ENCODE measurements at regions not wholly inside any gene's neighbourhood (a gene's known extent, or its start where the extent isn't known, plus 50 kb on each side); places are given as distances from the start of the nearest gene placed in this dataset.
"Not testable (repeated sequence)": the region's sequence is repeated elsewhere in the genome, so short reads cannot be mapped to it uniquely, and the experiment has no call there.

DNA sequence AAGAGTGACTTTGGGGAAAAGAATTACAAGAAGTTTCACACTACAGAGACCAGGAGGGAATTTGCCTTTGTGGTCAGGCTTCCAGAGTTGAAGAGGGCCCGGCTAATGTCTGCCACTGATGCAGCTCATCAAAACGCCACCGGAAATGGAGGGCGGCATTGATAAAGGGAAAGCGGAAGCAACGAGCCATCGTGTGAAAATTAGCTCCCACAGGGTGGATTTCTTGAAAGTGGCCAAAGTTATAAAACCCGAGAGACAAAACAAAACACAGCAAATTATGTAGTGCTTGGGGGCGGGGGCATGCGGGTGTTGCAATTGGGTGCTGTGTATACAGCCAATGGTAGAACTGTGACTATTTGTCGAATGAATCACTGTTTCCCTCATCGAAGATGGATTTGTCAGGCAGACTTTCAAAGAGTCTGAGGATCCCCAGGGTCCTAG is 113.0 kb downstream of the ADAMTS15 start:
- H3K4me3 Mint-ChIP-seq = no peak overlapping the region
- no peaks in the 10 kb centered on the region for H3K4me1 Mint-ChIP-seq (ENCODE audit: low read depth)
- DNase-seq (no peak), ATAC-seq (no peak)
- no peaks in the 10 kb centered on the region for H3K36me3 Mint-ChIP-seq (ENCODE audit: insufficient read depth)
- peaks cover 4% of the 10 kb centered on the region for H3K9me3 Mint-ChIP-seq
- H3K27me3 Mint-ChIP-seq (ENCODE audit: low read depth) = no peaks in the 10 kb centered on the region

DNA sequence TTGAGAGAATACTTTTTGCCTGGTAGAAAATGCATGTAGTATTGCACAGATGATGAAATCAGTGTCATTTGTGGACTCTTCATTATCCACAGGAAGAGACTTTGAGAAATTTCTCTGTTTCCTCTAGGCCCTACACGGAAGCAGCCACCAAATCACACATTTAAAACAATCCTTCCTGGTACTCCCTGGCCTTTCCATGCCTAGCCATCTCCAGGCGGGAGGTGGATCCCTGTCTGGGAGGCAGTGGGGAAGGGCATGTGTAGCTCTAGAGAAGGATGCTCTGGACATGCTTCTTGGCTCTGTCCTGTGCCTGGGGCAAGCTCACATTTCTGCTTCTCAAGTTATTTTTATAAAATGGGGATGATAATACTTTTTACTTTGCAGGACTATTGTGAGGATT is 114.1 kb downstream of the ADAMTS15 start:
- no peak for DNase-seq
- Mint-ChIP-seq H3K4me1 (ENCODE audit: low read depth) (no peaks in the 10 kb centered on the region), H3K4me3 (no peak overlapping the region), H3K9me3 (peaks cover 4% of the 10 kb centered on the region), H3K27me3 (ENCODE audit: low read depth) (no peaks in the 10 kb centered on the region), H3K36me3 (ENCODE audit: insufficient read depth) (no peaks in the 10 kb centered on the region)
- no peak for ATAC-seq

DNA sequence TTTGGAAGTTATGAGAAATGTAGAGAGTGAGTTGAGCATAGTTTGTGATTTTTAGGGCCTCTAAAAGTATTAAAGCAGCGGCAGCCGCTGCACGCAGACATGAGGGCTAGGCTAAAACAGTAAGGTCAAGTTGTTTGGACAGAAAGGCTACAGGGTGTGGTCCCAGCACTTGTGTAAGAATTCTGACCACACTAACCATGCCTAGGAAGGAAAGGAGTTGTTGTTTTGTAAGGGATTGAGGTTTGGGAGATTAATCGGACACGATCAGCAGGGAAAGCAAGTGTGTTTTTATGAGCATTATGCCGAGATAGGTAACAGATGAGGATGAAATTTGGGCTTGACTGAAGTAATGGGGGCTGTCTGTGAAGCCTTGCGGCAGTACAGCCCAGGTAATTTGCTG is 117.9 kb downstream of the ADAMTS15 start:
- H3K9me3 Mint-ChIP-seq; ATAC-seq; DNase-seq; H3K36me3 Mint-ChIP-seq (ENCODE audit: insufficient read depth); H3K27me3 Mint-ChIP-seq (ENCODE audit: low read depth); H3K4me1 Mint-ChIP-seq (ENCODE audit: low read depth); H3K4me3 Mint-ChIP-seq: not testable (repeated sequence)

DNA sequence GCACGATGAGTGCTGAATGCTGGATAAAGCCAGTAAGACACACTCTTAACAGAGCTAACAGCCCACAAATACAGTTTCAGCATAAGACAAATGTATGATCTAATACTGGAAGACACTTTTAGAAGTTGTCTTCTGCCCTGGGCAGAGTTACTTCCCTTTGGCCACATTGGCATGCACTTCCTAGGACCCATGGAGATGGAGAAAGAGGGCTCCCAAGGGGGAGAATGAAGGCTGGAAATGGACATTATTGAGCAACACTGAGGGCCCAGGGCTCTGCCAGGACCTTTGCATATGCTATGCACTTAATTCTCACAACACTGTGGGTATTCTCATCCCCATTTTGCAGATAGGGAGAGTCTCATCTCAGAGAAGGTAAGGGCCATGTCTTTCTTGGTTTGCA is 123.1 kb downstream of the ADAMTS15 start:
- DNase-seq = no peak
- Mint-ChIP-seq H3K36me3 (ENCODE audit: insufficient read depth) (no peaks in the 10 kb centered on the region), H3K4me1 (ENCODE audit: low read depth) (no peaks in the 10 kb centered on the region), H3K27me3 (ENCODE audit: low read depth) (peaks cover 2% of the 10 kb centered on the region), H3K9me3 (no peaks in the 10 kb centered on the region), H3K4me3 (no peak overlapping the region)
- no peak for ATAC-seq

DNA sequence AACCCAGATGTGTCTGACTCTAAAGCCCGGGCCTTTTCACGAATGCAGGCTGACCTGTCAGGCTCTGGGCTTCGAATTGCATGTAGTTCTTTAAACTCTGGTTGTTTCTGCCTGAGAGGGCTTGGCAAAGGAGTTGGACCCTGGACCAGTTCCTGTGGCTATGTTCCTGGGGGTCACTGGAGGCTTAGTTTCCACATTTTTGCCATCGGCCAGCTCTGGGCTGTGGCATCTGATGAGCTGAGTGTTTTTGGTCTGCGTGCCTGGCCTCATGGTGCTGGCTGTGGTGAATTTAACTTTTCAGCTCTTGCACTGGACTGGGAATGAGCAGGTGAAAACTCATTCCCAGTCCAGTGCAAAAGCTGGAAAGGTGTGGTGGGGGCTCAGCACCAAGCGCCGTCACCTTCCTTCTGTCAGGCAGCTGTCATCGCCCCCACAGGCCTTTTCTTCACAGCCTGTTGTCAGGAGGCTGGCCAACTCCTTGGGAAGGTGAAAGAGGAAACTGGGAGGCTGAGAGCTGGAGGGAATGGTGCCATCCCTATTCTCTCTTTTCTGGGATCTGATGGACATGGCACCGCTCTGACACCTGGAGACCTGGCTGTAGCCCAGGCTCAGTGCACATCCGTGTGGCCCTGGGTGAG is 123.6 kb downstream of the ADAMTS15 start:
- Mint-ChIP-seq H3K36me3 (ENCODE audit: insufficient read depth) (no peaks in the 10 kb centered on the region), H3K4me3 (no peak overlapping the region), H3K4me1 (ENCODE audit: low read depth) (no peaks in the 10 kb centered on the region), H3K27me3 (ENCODE audit: low read depth) (peaks cover 2% of the 10 kb centered on the region), H3K9me3 (no peaks in the 10 kb centered on the region)
- ATAC-seq = no peak
- DNase-seq = no peak

DNA sequence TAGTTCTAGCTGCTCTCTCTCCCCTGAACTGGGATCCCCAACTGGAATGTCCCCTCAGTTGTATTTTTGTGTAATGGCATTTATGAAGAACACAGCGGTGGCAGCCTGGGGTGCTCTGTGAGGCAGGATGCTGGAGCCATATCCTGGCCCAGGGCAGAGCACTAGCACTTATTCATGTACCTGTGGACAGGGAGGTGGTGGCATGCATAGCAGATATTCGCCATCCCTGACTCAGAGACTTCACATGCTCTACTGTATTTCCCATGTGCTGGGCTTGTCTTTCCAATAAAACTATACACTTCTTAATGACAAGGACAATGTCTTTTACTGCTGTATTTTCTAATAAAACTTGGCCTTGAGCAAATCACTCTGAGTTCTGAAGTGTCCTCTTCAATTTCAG is 125.3 kb downstream of the ADAMTS15 start:
- no peaks in the 10 kb centered on the region for H3K9me3 Mint-ChIP-seq
- ATAC-seq = no peak
- H3K27me3 Mint-ChIP-seq (ENCODE audit: low read depth) = peaks cover 2% of the 10 kb centered on the region
- DNase-seq = no peak
- H3K4me1 Mint-ChIP-seq (ENCODE audit: low read depth) = no peaks in the 10 kb centered on the region
- H3K4me3 Mint-ChIP-seq = no peak overlapping the region
- no peaks in the 10 kb centered on the region for H3K36me3 Mint-ChIP-seq (ENCODE audit: insufficient read depth)

DNA sequence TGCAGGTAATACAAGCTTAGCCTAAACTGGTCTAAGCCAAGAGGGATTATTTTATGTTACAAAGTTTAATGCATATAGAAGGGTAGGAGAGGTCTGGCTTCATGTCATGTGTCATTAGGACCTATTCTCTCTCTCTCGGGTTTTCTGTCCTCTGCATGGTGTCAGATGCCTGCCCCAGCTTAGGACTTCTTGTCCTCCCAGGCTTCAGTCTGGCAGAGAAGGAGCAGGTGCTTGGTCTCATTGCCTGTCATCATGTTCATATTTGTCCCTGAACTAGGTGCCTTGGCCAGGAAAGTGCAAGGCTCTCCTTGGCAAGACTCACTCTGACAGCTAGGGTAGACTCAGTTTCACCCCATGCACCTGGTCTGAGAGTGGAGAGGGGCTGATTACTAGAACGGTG is 126.3 kb downstream of the ADAMTS15 start:
- H3K4me3 Mint-ChIP-seq = no peak overlapping the region
- ATAC-seq (no peak), DNase-seq (no peak)
- H3K27me3 Mint-ChIP-seq (ENCODE audit: low read depth) = peaks cover 2% of the 10 kb centered on the region
- H3K36me3 Mint-ChIP-seq (ENCODE audit: insufficient read depth) = no peaks in the 10 kb centered on the region
- H3K9me3 Mint-ChIP-seq = no peaks in the 10 kb centered on the region
- no peaks in the 10 kb centered on the region for H3K4me1 Mint-ChIP-seq (ENCODE audit: low read depth)

DNA sequence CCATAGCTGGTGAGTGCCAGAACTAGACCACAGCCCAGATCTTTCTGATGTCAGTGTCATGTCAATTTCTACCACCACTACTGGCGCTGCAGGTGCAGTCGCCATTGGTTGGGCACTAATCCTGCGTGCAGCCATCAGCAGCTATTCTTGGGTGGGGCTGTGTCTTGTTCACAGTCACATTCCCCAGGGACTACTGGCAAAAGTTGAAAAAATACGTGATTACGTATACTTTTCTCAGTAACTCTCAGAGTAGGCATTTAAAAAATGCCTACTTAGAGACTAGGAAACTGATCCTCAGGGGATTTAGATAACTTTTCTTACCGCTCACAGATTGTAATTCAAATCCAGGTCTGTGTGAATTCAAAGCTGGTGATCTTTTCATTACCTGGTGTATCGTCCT is 127.7 kb downstream of the ADAMTS15 start:
- DNase-seq (no peak), ATAC-seq (no peak)
- Mint-ChIP-seq H3K27me3 (ENCODE audit: low read depth) (peaks cover 2% of the 10 kb centered on the region), H3K36me3 (ENCODE audit: insufficient read depth) (no peaks in the 10 kb centered on the region), H3K4me1 (ENCODE audit: low read depth) (no peaks in the 10 kb centered on the region), H3K9me3 (no peaks in the 10 kb centered on the region), H3K4me3 (no peak overlapping the region)

DNA sequence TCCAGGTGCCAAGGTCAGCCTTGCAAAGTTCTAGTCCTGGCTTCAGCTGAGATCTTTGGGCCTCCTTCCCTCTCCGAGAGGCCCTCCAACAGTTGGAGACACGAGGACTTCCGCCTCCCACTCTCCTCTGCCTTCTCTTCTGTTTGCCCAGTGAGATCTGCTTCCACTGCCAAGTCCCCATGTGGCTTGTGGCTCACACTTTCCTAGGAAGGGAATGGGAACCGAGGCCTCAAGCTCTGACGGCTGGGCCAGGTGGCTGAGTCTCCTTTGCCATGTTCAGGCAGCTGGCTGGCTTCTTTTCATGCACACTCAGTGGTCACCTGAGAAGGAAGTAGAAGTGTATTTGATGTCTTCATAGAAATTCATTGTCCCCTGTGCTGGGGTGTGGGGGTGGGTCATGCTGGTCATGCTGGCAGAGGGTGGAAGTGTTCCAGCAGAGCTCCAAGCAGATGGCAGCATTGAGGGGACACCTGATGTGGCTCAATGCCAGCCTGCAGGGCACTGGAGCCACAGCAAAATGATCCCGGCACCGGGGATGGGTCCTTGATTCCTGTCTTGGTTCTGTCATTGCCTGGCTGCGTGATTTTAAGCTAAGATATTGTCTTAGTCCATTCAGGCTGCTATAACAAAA is 130.4 kb downstream of the ADAMTS15 start:
- Mint-ChIP-seq H3K4me3 (no peak overlapping the region), H3K36me3 (ENCODE audit: insufficient read depth) (no peaks in the 10 kb centered on the region), H3K27me3 (ENCODE audit: low read depth) (peaks cover 2% of the 10 kb centered on the region), H3K9me3 (no peaks in the 10 kb centered on the region), H3K4me1 (ENCODE audit: low read depth) (no peaks in the 10 kb centered on the region)
- ATAC-seq (no peak), DNase-seq (no peak)

DNA sequence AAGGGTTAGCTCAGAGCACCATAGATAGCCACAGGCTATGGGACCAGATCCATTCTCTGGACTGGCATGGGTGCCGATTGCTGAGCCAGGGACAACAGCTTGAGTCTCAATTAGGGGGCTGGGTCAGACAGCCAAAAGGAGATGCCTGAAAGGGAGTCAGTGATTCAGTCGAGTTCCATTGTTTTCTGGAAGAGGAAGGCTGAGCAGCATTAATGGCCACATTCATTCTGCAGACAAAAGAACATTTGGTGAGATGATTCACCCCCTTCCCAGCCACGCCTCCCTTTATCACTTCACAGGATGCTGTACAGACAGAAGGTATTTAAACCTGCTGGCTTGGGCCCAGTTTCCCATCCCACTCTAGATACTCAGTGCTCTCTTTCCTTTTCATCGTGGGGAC is 131.9 kb downstream of the ADAMTS15 start:
- Mint-ChIP-seq H3K27me3 (ENCODE audit: low read depth) (no peaks in the 10 kb centered on the region), H3K9me3 (no peaks in the 10 kb centered on the region), H3K36me3 (ENCODE audit: insufficient read depth) (no peaks in the 10 kb centered on the region), H3K4me1 (ENCODE audit: low read depth) (no peaks in the 10 kb centered on the region), H3K4me3 (no peak overlapping the region)
- DNase-seq (no peak), ATAC-seq (no peak)

DNA sequence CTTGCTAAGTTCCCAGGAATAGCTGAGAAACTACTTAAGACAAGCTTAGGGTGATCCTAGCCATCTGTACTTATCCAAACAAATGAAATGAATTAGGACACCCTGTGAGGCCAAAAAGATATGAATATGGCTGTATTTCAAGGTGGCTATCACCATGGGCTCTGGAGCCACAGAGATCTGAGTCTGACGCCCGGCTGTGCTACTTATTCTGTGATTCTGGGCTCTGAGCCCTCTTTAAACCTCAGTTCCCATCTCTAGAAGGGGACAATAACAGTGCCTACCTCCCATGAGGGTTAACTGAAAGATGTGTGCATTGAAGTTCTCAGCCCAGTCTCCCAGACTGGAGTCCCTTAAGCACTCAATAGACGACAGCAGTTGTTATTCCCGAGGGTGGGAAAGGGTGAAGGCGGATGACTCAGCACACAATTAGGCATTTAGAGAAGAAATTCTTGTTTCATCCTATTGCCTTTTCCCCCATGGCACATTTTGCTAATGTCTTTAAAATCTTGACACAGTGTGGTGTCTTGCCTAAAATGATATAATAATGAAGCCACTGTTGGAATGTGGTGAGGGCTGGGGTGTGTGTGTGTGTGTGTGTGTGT is 132.5 kb downstream of the ADAMTS15 start:
- no peak for ATAC-seq
- H3K36me3 Mint-ChIP-seq (ENCODE audit: insufficient read depth) = no peaks in the 10 kb centered on the region

DNA sequence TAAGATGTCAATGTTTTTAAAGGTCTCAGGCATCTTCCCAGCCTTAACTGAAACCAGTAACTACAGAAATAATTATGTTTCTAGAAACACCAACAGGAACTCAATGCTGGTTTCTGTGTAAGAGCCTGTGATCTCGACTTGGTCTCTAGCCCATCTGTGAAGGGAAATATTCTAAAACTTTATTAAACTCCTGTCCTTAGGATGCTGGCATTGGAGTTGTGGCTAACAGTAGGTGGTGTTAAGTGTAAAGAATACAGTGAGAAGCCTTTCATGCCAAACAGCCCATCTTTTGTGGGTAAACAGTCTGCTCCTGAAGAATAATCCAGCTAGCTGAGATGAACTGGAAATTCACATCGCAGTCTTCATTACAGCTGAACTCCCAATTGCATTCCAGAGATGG is 133.2 kb downstream of the ADAMTS15 start:
- Mint-ChIP-seq H3K27me3 (ENCODE audit: low read depth) (no peaks in the 10 kb centered on the region), H3K36me3 (ENCODE audit: insufficient read depth) (no peaks in the 10 kb centered on the region), H3K4me3 (no peak overlapping the region), H3K4me1 (ENCODE audit: low read depth) (no peaks in the 10 kb centered on the region), H3K9me3 (no peaks in the 10 kb centered on the region)
- no peak for DNase-seq
- ATAC-seq = no peak

More for the DNA sequence above, 132.5 kb downstream of the ADAMTS15 start:
- Mint-ChIP-seq H3K4me1 (ENCODE audit: low read depth) (no peaks in the 10 kb centered on the region), H3K4me3 (no peak overlapping the region), H3K27me3 (ENCODE audit: low read depth) (no peaks in the 10 kb centered on the region), H3K9me3 (no peaks in the 10 kb centered on the region)
- no peak for DNase-seq

DNA sequence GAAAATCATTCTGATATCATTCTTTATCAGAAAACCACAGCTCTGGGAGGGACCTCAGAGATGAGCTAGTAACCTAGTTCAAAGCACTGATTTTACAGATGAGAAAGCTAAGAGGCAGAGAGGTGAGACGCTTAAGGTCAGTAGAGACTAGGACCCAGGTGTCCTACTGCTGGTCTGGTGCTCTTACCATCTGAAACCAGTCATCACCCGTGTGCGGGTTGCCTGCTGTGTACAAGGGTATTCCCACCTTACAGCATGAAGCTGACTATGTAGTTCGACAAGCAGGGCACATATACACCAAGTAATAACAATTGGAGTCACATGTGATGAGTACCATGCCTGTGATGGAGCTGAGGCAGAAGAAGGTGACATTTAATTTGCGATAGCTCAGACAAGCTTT is 133.7 kb downstream of the ADAMTS15 start:
- Mint-ChIP-seq H3K36me3 (ENCODE audit: insufficient read depth) (no peaks in the 10 kb centered on the region), H3K9me3 (no peaks in the 10 kb centered on the region), H3K27me3 (ENCODE audit: low read depth) (no peaks in the 10 kb centered on the region), H3K4me3 (no peak overlapping the region), H3K4me1 (ENCODE audit: low read depth) (no peaks in the 10 kb centered on the region)
- ATAC-seq = no peak
- no peak for DNase-seq

DNA sequence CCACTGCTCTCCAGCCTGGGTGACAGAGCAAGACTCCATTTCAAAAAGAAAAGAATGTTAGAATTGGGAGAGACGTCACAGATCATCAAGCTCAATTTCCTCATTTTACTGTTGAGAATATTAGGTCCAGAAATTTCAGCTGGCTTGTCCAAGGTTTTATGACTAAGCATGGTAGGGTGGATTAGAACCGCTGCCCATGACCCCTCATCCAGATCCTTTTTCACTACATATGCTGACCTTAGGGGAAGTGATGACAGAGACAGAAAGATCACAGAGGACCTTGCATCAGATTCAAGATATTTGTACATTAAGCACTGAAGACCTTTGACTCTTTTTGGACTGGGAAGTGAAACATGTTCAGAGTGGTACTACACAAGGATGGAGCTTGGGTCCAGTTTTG is 134.5 kb downstream of the ADAMTS15 start:
- no peaks in the 10 kb centered on the region for H3K27me3 Mint-ChIP-seq (ENCODE audit: low read depth)
- no peaks in the 10 kb centered on the region for H3K9me3 Mint-ChIP-seq
- no peaks in the 10 kb centered on the region for H3K36me3 Mint-ChIP-seq (ENCODE audit: insufficient read depth)
- ATAC-seq (no peak), DNase-seq (no peak)
- no peaks in the 10 kb centered on the region for H3K4me1 Mint-ChIP-seq (ENCODE audit: low read depth)
- H3K4me3 Mint-ChIP-seq = no peak overlapping the region

DNA sequence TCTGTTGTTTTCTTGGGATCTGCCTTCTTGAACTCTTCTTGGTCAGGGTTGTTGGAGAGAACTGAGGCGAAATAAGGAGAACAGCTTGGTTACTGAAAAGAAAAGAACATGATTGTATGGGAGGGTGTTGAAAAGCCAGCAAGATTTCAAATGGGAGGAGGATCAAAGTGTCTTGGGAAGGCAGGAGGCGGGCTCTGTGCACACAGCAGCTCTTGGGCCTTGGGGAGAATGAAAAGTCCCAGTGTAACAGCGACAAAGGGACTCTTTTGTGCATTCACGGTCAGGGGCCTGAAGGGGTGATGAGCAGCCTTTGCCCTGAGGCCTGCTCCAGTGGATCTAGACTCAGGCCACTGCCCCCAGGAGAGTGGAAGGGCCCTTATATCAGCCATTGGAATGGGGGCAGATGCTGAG is 135.4 kb downstream of the ADAMTS15 start:
- Mint-ChIP-seq H3K4me1 (ENCODE audit: low read depth) (no peaks in the 10 kb centered on the region), H3K27me3 (ENCODE audit: low read depth) (no peaks in the 10 kb centered on the region), H3K36me3 (ENCODE audit: insufficient read depth) (no peaks in the 10 kb centered on the region), H3K4me3 (no peak overlapping the region), H3K9me3 (no peaks in the 10 kb centered on the region)
- DNase-seq (no peak), ATAC-seq (no peak)
